ENCODE measurements at regions not wholly inside any gene's neighbourhood (a gene's known extent, or its start where the extent isn't known, plus 50 kb on each side); places are given as distances from the start of the nearest gene placed in this dataset.

- no peak overlapping the region for H3K4me2 ChIP-seq (ENCODE audit: low read length)
- H3K4me1 ChIP-seq (ENCODE audit: control insufficient read depth, low read length), result no peaks in the 10 kb centered on the region
- H3K27ac ChIP-seq (ENCODE audit: low read depth, low read length), result no peak overlapping the region
- no peaks in the 10 kb centered on the region for H3K36me3 ChIP-seq (ENCODE audit: control insufficient read depth, low read length)
- H3K27me3 ChIP-seq (ENCODE audit: control insufficient read depth, low read length), result no peaks in the 10 kb centered on the region
- TF ChIP-seq CTCF (IDR thresholded peaks at IDR 0.05; ENCODE audit: low read depth, low read length, poor library complexity, severe bottlenecking), result no peak
- TF ChIP-seq EZH2phosphoT487 (IDR thresholded peaks at IDR 0.05; ENCODE audit: borderline replicate concordance, low read length), result no peak
- H3F3A ChIP-seq (ENCODE audit: control insufficient read depth, insufficient read depth), result no peaks in the 10 kb centered on the region
- no peaks in the 10 kb centered on the region for H3K9me2 ChIP-seq (replicated peaks; ENCODE audit: control insufficient read depth, low read length)
- H4K20me1 ChIP-seq (ENCODE audit: control insufficient read depth, insufficient read depth, low read depth, low read length), result no peaks in the 10 kb centered on the region
- no peak overlapping the region for H3K4me3 ChIP-seq (ENCODE audit: low read length)
- H3K9me3 ChIP-seq (ENCODE audit: control insufficient read depth, insufficient read depth, low read length), result peaks cover 10% of the 10 kb centered on the region; the same call in 1 of the 2 replicates
- no peaks in the 10 kb centered on the region for H3K79me2 ChIP-seq (ENCODE audit: control insufficient read depth, low read length)
These were observed 281.1 kb downstream of the GALR1 start for GRCh38 chr18:77530732-77531131.

GRCh38 chr18:77539860-77540259 lies 290.2 kb downstream of the GALR1 start:
- H4K20me1 ChIP-seq (ENCODE audit: control insufficient read depth, insufficient read depth, low read depth, low read length), result no peaks in the 10 kb centered on the region
- H3K36me3 ChIP-seq (ENCODE audit: control insufficient read depth, low read length), result no peaks in the 10 kb centered on the region
- H3K27ac ChIP-seq (ENCODE audit: low read depth, low read length), result no peak overlapping the region
- H3K79me2 ChIP-seq (ENCODE audit: control insufficient read depth, low read length), result no peaks in the 10 kb centered on the region
- H3K4me1 ChIP-seq (ENCODE audit: control insufficient read depth, low read length), result no peaks in the 10 kb centered on the region
- no peaks in the 10 kb centered on the region for H3K27me3 ChIP-seq (ENCODE audit: control insufficient read depth, low read length)
- no peak overlapping the region for H3K4me3 ChIP-seq (ENCODE audit: low read length)
- no peak overlapping the region for H3K4me2 ChIP-seq (ENCODE audit: low read length)
- H3K9me2 ChIP-seq (replicated peaks; ENCODE audit: control insufficient read depth, low read length), result no peaks in the 10 kb centered on the region
- no peaks in the 10 kb centered on the region for H3F3A ChIP-seq (ENCODE audit: control insufficient read depth, insufficient read depth)
- H3K9me3 ChIP-seq (ENCODE audit: control insufficient read depth, insufficient read depth, low read length), result no peaks in the 10 kb centered on the region
- TF ChIP-seq EZH2phosphoT487 (IDR thresholded peaks at IDR 0.05; ENCODE audit: borderline replicate concordance, low read length) (no peak), CTCF (IDR thresholded peaks at IDR 0.05; ENCODE audit: low read depth, low read length, poor library complexity, severe bottlenecking) (no peak)

- no peaks in the 10 kb centered on the region for H4K20me1 ChIP-seq (ENCODE audit: control insufficient read depth, insufficient read depth, low read depth, low read length)
- H3K4me3 ChIP-seq (ENCODE audit: low read length), result no peak overlapping the region
- no peaks in the 10 kb centered on the region for H3K9me3 ChIP-seq (ENCODE audit: control insufficient read depth, insufficient read depth, low read length)
- H3K4me2 ChIP-seq (ENCODE audit: low read length), result no peak overlapping the region
- H3K36me3 ChIP-seq (ENCODE audit: control insufficient read depth, low read length), result no peaks in the 10 kb centered on the region
- no peaks in the 10 kb centered on the region for H3K9me2 ChIP-seq (replicated peaks; ENCODE audit: control insufficient read depth, low read length)
- H3K79me2 ChIP-seq (ENCODE audit: control insufficient read depth, low read length), result no peaks in the 10 kb centered on the region
- no peak for TF ChIP-seq CTCF (IDR thresholded peaks at IDR 0.05; ENCODE audit: low read depth, low read length, poor library complexity, severe bottlenecking)
- no peak overlapping the region for H3K27ac ChIP-seq (ENCODE audit: low read depth, low read length)
- no peaks in the 10 kb centered on the region for H3K4me1 ChIP-seq (ENCODE audit: control insufficient read depth, low read length)
- H3K27me3 ChIP-seq (ENCODE audit: control insufficient read depth, low read length), result no peaks in the 10 kb centered on the region
- H3F3A ChIP-seq (ENCODE audit: control insufficient read depth, insufficient read depth), result no peaks in the 10 kb centered on the region
These were observed 295.1 kb downstream of the GALR1 start for GRCh38 chr18:77544792-77545191.

- H3K4me2 ChIP-seq (ENCODE audit: low read length), result no peak overlapping the region
- no peak for TF ChIP-seq EZH2phosphoT487 (IDR thresholded peaks at IDR 0.05; ENCODE audit: borderline replicate concordance, low read length)
- no peak for TF ChIP-seq CTCF (IDR thresholded peaks at IDR 0.05; ENCODE audit: low read depth, low read length, poor library complexity, severe bottlenecking)
- no peaks in the 10 kb centered on the region for H3K27me3 ChIP-seq (ENCODE audit: control insufficient read depth, low read length)
- no peaks in the 10 kb centered on the region for H3K9me3 ChIP-seq (ENCODE audit: control insufficient read depth, insufficient read depth, low read length)
- H3K36me3 ChIP-seq (ENCODE audit: control insufficient read depth, low read length), result no peaks in the 10 kb centered on the region
- H3K4me3 ChIP-seq (ENCODE audit: low read length), result no peak overlapping the region
- H4K20me1 ChIP-seq (ENCODE audit: control insufficient read depth, insufficient read depth, low read depth, low read length), result no peaks in the 10 kb centered on the region
- no peaks in the 10 kb centered on the region for H3K4me1 ChIP-seq (ENCODE audit: control insufficient read depth, low read length)
- no peaks in the 10 kb centered on the region for H3K9me2 ChIP-seq (replicated peaks; ENCODE audit: control insufficient read depth, low read length)
- H3F3A ChIP-seq (ENCODE audit: control insufficient read depth, insufficient read depth), result no peaks in the 10 kb centered on the region
- no peaks in the 10 kb centered on the region for H3K79me2 ChIP-seq (ENCODE audit: control insufficient read depth, low read length)
- H3K27ac ChIP-seq (ENCODE audit: low read depth, low read length), result no peak overlapping the region
These were observed 298.1 kb downstream of the GALR1 start for GRCh38 chr18:77547757-77548156.
